ENCODE measurements at regions not wholly inside any gene's neighbourhood (a gene's known extent, or its start where the extent isn't known, plus 50 kb on each side); places are given as distances from the start of the nearest gene placed in this dataset.
A peak's percentile ranks its signal among the peaks of the same experiment; 100 is the strongest.

- TF ChIP-seq CTCF (IDR thresholded peaks at IDR 0.05) (no peak), POLR2A (IDR thresholded peaks at IDR 0.05) (no peak), POLR2AphosphoS5 (IDR thresholded peaks at IDR 0.05) (no peak)
- H3K36me3 ChIP-seq = no peaks in the 10 kb centered on the region
Observed at GRCh38 chr13:74298923-74299322, 164.7 kb upstream of the KLF12 start.

GRCh38 chr13:74289861-74290773 lies 155.9 kb upstream of the KLF12 start:
- H3K9me3 ChIP-seq = no peaks in the 10 kb centered on the region
- peak; percentile 38 for DNase-seq (ENCODE audit: low spot score)
- no peak overlapping the region for H3K27ac ChIP-seq
- no peaks in the 10 kb centered on the region for H3K27me3 ChIP-seq (replicated peaks; ENCODE audit: insufficient read depth)
- 13% methylated on average over 10 of the region's 10 CpGs for WGBS
- no peak overlapping the region for H3K4me3 ChIP-seq
- intact Hi-C loops (cut with DNase I) = loop anchor here (5.0 kb wide), 3 partner anchors 153 to 453 kb away; no protein-coding TSS in a partner anchor
- TF ChIP-seq POLR2AphosphoS5 (IDR thresholded peaks at IDR 0.05) = peak; percentile 54
- TF ChIP-seq POLR2A (IDR thresholded peaks at IDR 0.05) = peak; percentile 15
- TF ChIP-seq CTCF (IDR thresholded peaks at IDR 0.05) = no peak
- peaks cover 7% of the 10 kb centered on the region for H3K4me1 ChIP-seq (replicated peaks)
- H3K36me3 ChIP-seq = no peaks in the 10 kb centered on the region

More at GRCh38 chr13:74298923-74299322, 164.7 kb upstream of the KLF12 start:
- intact Hi-C loops (cut with DNase I) = no loop called here
- no peaks in the 10 kb centered on the region for H3K4me1 ChIP-seq (replicated peaks)
- no peak overlapping the region for H3K27ac ChIP-seq
- H3K4me3 ChIP-seq = no peak overlapping the region
- 97% methylated on average over 4 of the region's 4 CpGs for WGBS
- no peaks in the 10 kb centered on the region for H3K27me3 ChIP-seq (replicated peaks; ENCODE audit: insufficient read depth)
- DNase-seq (ENCODE audit: low spot score) = no peak
- no peaks in the 10 kb centered on the region for H3K9me3 ChIP-seq

- 55% methylated on average over 7 of the region's 7 CpGs for WGBS
- no peaks in the 10 kb centered on the region for H3K36me3 ChIP-seq
- peaks cover 7% of the 10 kb centered on the region for H3K4me1 ChIP-seq (replicated peaks)
- H3K9me3 ChIP-seq = no peaks in the 10 kb centered on the region
- H3K27ac ChIP-seq = no peak overlapping the region
- intact Hi-C loops (cut with DNase I) = loop anchor here (5.0 kb wide), 3 partner anchors 152 to 452 kb away; no protein-coding TSS in a partner anchor
- TF ChIP-seq CTCF (IDR thresholded peaks at IDR 0.05) = no peak
- DNase-seq (ENCODE audit: low spot score) = no peak
- H3K4me3 ChIP-seq = no peak overlapping the region
- H3K27me3 ChIP-seq (replicated peaks; ENCODE audit: insufficient read depth) = no peaks in the 10 kb centered on the region
Observed at GRCh38 chr13:74289107-74289506, 154.9 kb upstream of the KLF12 start.

- no peak overlapping the region for H3K4me3 ChIP-seq
- H3K36me3 ChIP-seq = no peaks in the 10 kb centered on the region
- TF ChIP-seq POLR2A (IDR thresholded peaks at IDR 0.05) = no peak
- TF ChIP-seq POLR2AphosphoS5 (IDR thresholded peaks at IDR 0.05) = no peak
- TF ChIP-seq CTCF (IDR thresholded peaks at IDR 0.05) = no peak
- 6% methylated on average over 10 of the region's 10 CpGs for WGBS
- no peaks in the 10 kb centered on the region for H3K9me3 ChIP-seq
- no peak overlapping the region for H3K27ac ChIP-seq
- DNase-seq (ENCODE audit: low spot score) = peak; percentile 21
- H3K4me1 ChIP-seq (replicated peaks) = peaks cover 7% of the 10 kb centered on the region
- no peaks in the 10 kb centered on the region for H3K27me3 ChIP-seq (replicated peaks; ENCODE audit: insufficient read depth)
- intact Hi-C loops (cut with DNase I) = loop anchor here (5.0 kb wide), 3 partner anchors 151 to 451 kb away; no protein-coding TSS in a partner anchor
Observed at GRCh38 chr13:74288361-74288911, 154.2 kb upstream of the KLF12 start.
